ENCODE measurements at regions not wholly inside any gene's neighbourhood (a gene's known extent, or its start where the extent isn't known, plus 50 kb on each side); places are given as distances from the start of the nearest gene placed in this dataset.

GRCh38 chr7:79820387-79820786 lies 314.2 kb upstream of the GNAI1 start:
- TF ChIP-seq POLR2A (IDR thresholded peaks at IDR 0.05; ENCODE audit: low read depth, low read length) (no peak), CHD2 (IDR thresholded peaks at IDR 0.05; ENCODE audit: borderline replicate concordance, low read depth, low read length) (no peak), JUND (IDR thresholded peaks at IDR 0.05; ENCODE audit: low read depth, low read length) (no peak), YY1 (IDR thresholded peaks at IDR 0.05; ENCODE audit: low read depth, low read length) (no peak)
- TF ChIP-seq, protein P1, sequence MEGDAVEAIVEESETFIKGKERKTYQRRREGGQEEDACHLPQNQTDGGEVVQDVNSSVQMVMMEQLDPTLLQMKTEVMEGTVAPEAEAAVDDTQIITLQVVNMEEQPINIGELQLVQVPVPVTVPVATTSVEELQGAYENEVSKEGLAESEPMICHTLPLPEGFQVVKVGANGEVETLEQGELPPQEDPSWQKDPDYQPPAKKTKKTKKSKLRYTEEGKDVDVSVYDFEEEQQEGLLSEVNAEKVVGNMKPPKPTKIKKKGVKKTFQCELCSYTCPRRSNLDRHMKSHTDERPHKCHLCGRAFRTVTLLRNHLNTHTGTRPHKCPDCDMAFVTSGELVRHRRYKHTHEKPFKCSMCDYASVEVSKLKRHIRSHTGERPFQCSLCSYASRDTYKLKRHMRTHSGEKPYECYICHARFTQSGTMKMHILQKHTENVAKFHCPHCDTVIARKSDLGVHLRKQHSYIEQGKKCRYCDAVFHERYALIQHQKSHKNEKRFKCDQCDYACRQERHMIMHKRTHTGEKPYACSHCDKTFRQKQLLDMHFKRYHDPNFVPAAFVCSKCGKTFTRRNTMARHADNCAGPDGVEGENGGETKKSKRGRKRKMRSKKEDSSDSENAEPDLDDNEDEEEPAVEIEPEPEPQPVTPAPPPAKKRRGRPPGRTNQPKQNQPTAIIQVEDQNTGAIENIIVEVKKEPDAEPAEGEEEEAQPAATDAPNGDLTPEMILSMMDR (IDR thresholded peaks at IDR 0.05 in 2 of 3, conservative IDR thresholded peaks at IDR 0.05 in 1 of 3; ENCODE audit: control insufficient read depth in 2 of 3, extremely low read depth in 1 of 3, insufficient read depth in 1 of 3, low read depth in 3 of 3, low read length in 3 of 3), result no peak
